ENCODE measurements at regions not wholly inside any gene's neighbourhood (a gene's known extent, or its start where the extent isn't known, plus 50 kb on each side); places are given as distances from the start of the nearest gene placed in this dataset.

- Histone ChIP-seq H2AFZ (ENCODE audit: low read depth, low read length) (no peak overlapping the region), H3K4me3 (no peak overlapping the region), H3K79me2 (ENCODE audit: control insufficient read depth, insufficient read depth, low read length) (no peaks in the 10 kb centered on the region), H3K27ac (ENCODE audit: extremely low read depth, low read depth, low read length) (no peak overlapping the region), H3K9me1 (ENCODE audit: control insufficient read depth, insufficient read depth, low read length) (no peaks in the 10 kb centered on the region), H3K4me1 (replicated peaks in 1 of 2; ENCODE audit: control insufficient read depth in 2 of 2, insufficient read depth in 2 of 2, low read length in 2 of 2) (no peaks in the 10 kb centered on the region), H3K9ac (ENCODE audit: insufficient read depth in 1 of 2, low read depth in 2 of 2, low read length in 2 of 2) (no peak overlapping the region), H3K36me3 (ENCODE audit: control insufficient read depth, insufficient read depth, low read length) (no peaks in the 10 kb centered on the region), H3K9me3 (replicated peaks; ENCODE audit: control insufficient read depth, insufficient read depth, low read depth, low read length) (no peaks in the 10 kb centered on the region), H3K4me2 (ENCODE audit: insufficient read depth, low read length) (no peak overlapping the region), H3K27me3 (ENCODE audit: control insufficient read depth in 2 of 2, insufficient read depth in 2 of 2, low read length in 2 of 2) (no peaks in the 10 kb centered on the region), H4K20me1 (replicated peaks; ENCODE audit: control insufficient read depth, insufficient read depth, low read length) (no peaks in the 10 kb centered on the region)
- no peak for TF ChIP-seq FOXA1 (IDR thresholded peaks at IDR 0.05; ENCODE audit: borderline replicate concordance)
- no peak for TF ChIP-seq PBX2 (CRISPR knock-in tag; IDR thresholded peaks at IDR 0.05; ENCODE audit: low read depth)
- TF ChIP-seq PBX2 (tag; conservative IDR thresholded peaks at IDR 0.05; ENCODE audit: low read depth): peak; percentile 73
- no peak for TF ChIP-seq CBX1 (IDR thresholded peaks at IDR 0.05; ENCODE audit: low read depth)
- TF ChIP-seq NR2F6 (CRISPR knock-in tag; IDR thresholded peaks at IDR 0.05): no peak
- peak; percentile 21; the same call in 1 of the 2 replicates for TF ChIP-seq PKNOX1 (IDR thresholded peaks at IDR 0.05)
- no peak for TF ChIP-seq NRF1 (conservative IDR thresholded peaks at IDR 0.05 in 1 of 2, IDR thresholded peaks at IDR 0.05 in 1 of 2)
- no peak for TF ChIP-seq CBX2 (IDR thresholded peaks at IDR 0.05; ENCODE audit: insufficient read depth, low read length, poor library complexity, severe bottlenecking)
- no peak for TF ChIP-seq ZNF175 (CRISPR knock-in tag; IDR thresholded peaks at IDR 0.05; ENCODE audit: low read depth)
- peak; percentile 67 for TF ChIP-seq MEIS2 (IDR thresholded peaks at IDR 0.05; ENCODE audit: partially characterized antibody)
- TF ChIP-seq MAFG (tag; conservative IDR thresholded peaks at IDR 0.05): no peak
- POLR2A ChIA-PET: no interaction called here
- CTCF ChIA-PET (ENCODE audit: low intra/inter-chr PET ratio): no interaction called here
- in situ Hi-C loops (cut with MboI) (no loop called here), intact Hi-C loops (cut with micrococcal nuclease) (no loop called here)
- WGBS (ENCODE audit: insufficient coverage, low coverage, missing lambda C conversion rate): 17% methylated on average over 2 of the region's 2 CpGs
- ATAC-seq (no peak), DNase-seq (ENCODE audit: extremely low read depth in 1 of 4, low spot score in 3 of 4) (no peak), FAIRE-seq (no peak)
- no TSS peak for BruUV-seq (replicated peaks)
Measured at GRCh38 chr14:29054119-29054518, 287.5 kb downstream of the FOXG1 start.
